Endothelial cell of umbilical vein (primary cell): ENCODE measurements at regions not wholly inside any gene's neighbourhood (a gene's known extent, or its start where the extent isn't known, plus 50 kb on each side); places are given as distances from the start of the nearest gene placed in this dataset.

Experiments used
- BruUV-seq: library from RNA; stranded (reverse); fragments of 400-500 nt; replicated peaks from 2 replicates; lab custom pipeline; 2021; lab: Mats Ljungman, UMichigan
- CTCF ChIA-PET: fragments of 300-600, 350-600 bp; sonication (Branson Sonifier 250); formaldehyde crosslinking; loops from one replicate; lab custom pipeline; 2021; ENCODE audit warnings: antibody characterized with exemption, inconsistent platforms; lab: Charles Lee
- POLR2A ChIA-PET: fragments of 300-600, 350-600 bp; sonication (Branson Sonifier 250); formaldehyde crosslinking; loops from one replicate; lab custom pipeline; 2021; ENCODE audit warnings: antibody characterized with exemption, inconsistent platforms; lab: Charles Lee
- DNase-seq: peaks from one replicate; pipeline ENCODE4 v3.0.0-alpha.2; 2011; ENCODE audit warnings: low read depth, low spot score
- FAIRE-seq: peaks from 2 replicates; lab custom pipeline; 2011; peaks lifted over from hg19 to GRCh38; lab: Jason Lieb, UNC
- H2AFZ ChIP-seq: 2 replicates; pipeline ENCODE4 v1.6.0; 2012; ENCODE audit warnings: low read depth, low read length, control low read depth, inconsistent platforms
- H3K27ac ChIP-seq: 2 replicates; pipeline ENCODE4 v1.5.1; 2011; ENCODE audit warnings: low read depth, mild to moderate bottlenecking, control low read depth, low read length, moderate library complexity; ENCODE audit not compliant: insufficient read depth
- H3K27me3 ChIP-seq, 2 experiments: 2 replicates each; pipeline versions ENCODE4 v1.6.0 to v1.6.1; 2011; ENCODE audit warnings: low read length in 2 of 2, mixed read lengths in 1 of 2; ENCODE audit not compliant: control insufficient read depth in 2 of 2, insufficient read depth in 2 of 2
- H3K36me3 ChIP-seq, 2 experiments: 2 replicates in 1 of 2; 3 replicates in 1 of 2; pipeline ENCODE4 v1.5.1; 2011; ENCODE audit warnings: low read length in 2 of 2, mild to moderate bottlenecking in 1 of 2, moderate library complexity in 1 of 2; ENCODE audit not compliant: control insufficient read depth in 2 of 2, insufficient read depth in 2 of 2; ENCODE audit errors: extremely low read depth in 1 of 2
- H3K4me1 ChIP-seq: 3 replicates; pipeline ENCODE4 v1.5.1; 2011; ENCODE audit warnings: mild to moderate bottlenecking, low read length; ENCODE audit not compliant: control insufficient read depth, insufficient read depth; ENCODE audit errors: extremely low read depth
- H3K4me2 ChIP-seq: 2 replicates; pipeline ENCODE4 v1.6.1; 2011; ENCODE audit warnings: low read length, control low read depth, mixed read lengths; ENCODE audit not compliant: insufficient read depth
- H3K4me3 ChIP-seq, 3 experiments: fragments of 200-600 bp in 1 of 3; sonication (generic), shearing (Covaris generic) in 1 of 3; replicated peaks in 1 of 3; 2 replicates each; pipeline ENCODE4 v1.5.1; 2011 to 2016; ENCODE audit warnings: control low read depth in 3 of 3, low read length in 3 of 3, mild to moderate bottlenecking in 2 of 3, inconsistent platforms in 1 of 3, low read depth in 1 of 3, moderate library complexity in 1 of 3; ENCODE audit not compliant: insufficient read depth in 1 of 3
- H3K79me2 ChIP-seq: 2 replicates; pipeline ENCODE4 v1.6.0; 2012; ENCODE audit warnings: low read length, inconsistent platforms; ENCODE audit not compliant: control insufficient read depth, insufficient read depth
- H3K9ac ChIP-seq: replicated peaks from 2 replicates; pipeline ENCODE3; 2011; ENCODE audit warnings: low read length, control low read depth; ENCODE audit not compliant: insufficient read depth; ENCODE audit errors: extremely low read depth
- H3K9me1 ChIP-seq: replicated peaks from 3 replicates; pipeline ENCODE4 v1.6.0; 2011; ENCODE audit warnings: mild to moderate bottlenecking, low read length; ENCODE audit not compliant: control insufficient read depth, insufficient read depth; ENCODE audit errors: extremely low read depth
- H3K9me3 ChIP-seq: replicated peaks from 2 replicates; pipeline ENCODE4 v1.5.1; 2012; ENCODE audit warnings: low read length, inconsistent platforms; ENCODE audit not compliant: control insufficient read depth, insufficient read depth
- H4K20me1 ChIP-seq: replicated peaks from 2 replicates; pipeline ENCODE3; 2011; ENCODE audit warnings: mild to moderate bottlenecking, low read length; ENCODE audit not compliant: control insufficient read depth, insufficient read depth; ENCODE audit errors: extremely low read depth
- EZH2 ChIP-seq: IDR thresholded peaks from 2 replicates; pipeline ENCODE4 v1.6.1; 2012; ENCODE audit warnings: borderline replicate concordance, low read depth, mild to moderate bottlenecking, moderate library complexity, low read length, inconsistent platforms; ENCODE audit not compliant: severe bottlenecking
- FOS ChIP-seq: IDR thresholded peaks from 2 replicates; pipeline ENCODE4 v1.6.1; 2011; ENCODE audit warnings: mild to moderate bottlenecking, low read length, moderate library complexity, borderline replicate concordance; ENCODE audit not compliant: insufficient read depth
- GATA2 ChIP-seq: IDR thresholded peaks from 2 replicates; pipeline ENCODE4 v1.7.0; 2011; ENCODE audit warnings: low read depth, mild to moderate bottlenecking, moderate library complexity, mixed read lengths, low read length; ENCODE audit not compliant: insufficient read length, insufficient read depth
- JUN ChIP-seq: IDR thresholded peaks from 2 replicates; pipeline ENCODE4 v1.6.1; 2011; ENCODE audit warnings: borderline replicate concordance, low read depth; ENCODE audit not compliant: insufficient read length, insufficient read depth
- MYC ChIP-seq: IDR thresholded peaks from one replicate; pipeline ENCODE4 v1.6.1; 2011; ENCODE audit warnings: mild to moderate bottlenecking, low read depth, low read length
- POLR2A ChIP-seq: IDR thresholded peaks from 2 replicates; pipeline ENCODE4 v1.6.1; 2012; ENCODE audit warnings: low read depth, mild to moderate bottlenecking, control low read depth, low read length
- POLR2AphosphoS5 ChIP-seq: IDR thresholded peaks from 2 replicates; pipeline ENCODE4 v1.6.1; 2012; ENCODE audit warnings: low read depth, mild to moderate bottlenecking, control low read depth, low read length, moderate library complexity; ENCODE audit not compliant: insufficient read depth
- dilution Hi-C: fragments of 300-500 bp; cut with MboI; formaldehyde crosslinking; loops from one replicate; pipeline ENCODE4 v1.15.0; 2019; ENCODE audit warnings: low sequenced_read_pairs; ENCODE audit not compliant: extremely low pct_ligation_motif_present
- intact Hi-C: fragments of 100-400 bp; cut with micrococcal nuclease; formaldehyde crosslinking; loops from one replicate; pipeline ENCODE4 v1.10.0; 2022
- TF ChIP-seq, protein P1 (sequence below), 2 donors: IDR thresholded peaks; 1 replicate in 1 of 2; 2 replicates in 1 of 2; pipeline ENCODE4 v1.5.1; 2011; ENCODE audit warnings: low read length in 2 of 2, mild to moderate bottlenecking in 2 of 2, moderate library complexity in 2 of 2, control low read depth in 1 of 2, inconsistent platforms in 1 of 2, low read depth in 1 of 2; ENCODE audit not compliant: insufficient read depth in 1 of 2; ENCODE audit errors: extremely low read depth in 1 of 2
- TF ChIP-seq, protein P2 (sequence below): IDR thresholded peaks from 2 replicates; pipeline ENCODE4 v1.6.1; 2011; ENCODE audit not compliant: insufficient read depth, insufficient read length

DNA sequence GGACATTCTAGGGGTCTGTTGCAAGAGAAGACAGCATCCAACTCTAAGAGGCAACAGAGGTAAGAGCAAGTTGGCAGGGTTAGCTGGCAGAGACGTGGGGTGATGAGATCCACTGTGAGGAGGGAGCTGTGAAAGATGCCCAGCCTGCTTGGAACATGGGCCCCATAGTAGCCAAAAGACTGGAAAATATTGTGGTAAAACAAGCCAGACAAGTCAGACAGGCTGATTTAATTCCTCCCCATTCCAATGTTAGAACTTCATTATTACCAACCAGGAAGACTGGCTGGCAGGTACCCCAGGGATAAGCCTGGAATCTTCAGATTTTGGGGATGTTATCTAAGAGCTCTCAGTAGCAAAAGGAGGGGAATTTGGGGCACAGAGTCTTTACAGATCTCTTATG lies 181.3 kb downstream of the SEC61B start:
- intact Hi-C loops = no loop called here
- no peak for DNase-seq
- POLR2A ChIA-PET = no interaction called here
- Histone ChIP-seq H3K9me3 (no peaks in the 10 kb centered on the region), H3K27me3 (no peaks in the 10 kb centered on the region), H2AFZ (no peak overlapping the region), H3K9ac (no peak overlapping the region), H4K20me1 (no peaks in the 10 kb centered on the region), H3K4me3 (no peak overlapping the region), H3K9me1 (no peaks in the 10 kb centered on the region), H3K4me2 (no peak overlapping the region), H3K27ac (no peak overlapping the region), H3K36me3 (no peaks in the 10 kb centered on the region), H3K79me2 (no peaks in the 10 kb centered on the region), H3K4me1 (no peaks in the 10 kb centered on the region)
- CTCF ChIA-PET = no interaction called here
- no peak for FAIRE-seq
- BruUV-seq = no TSS peak
- dilution Hi-C loops = no loop called here
- TF ChIP-seq GATA2 (no peak), MYC (no peak), FOS (no peak), POLR2A (no peak), JUN (no peak), EZH2 (no peak), POLR2AphosphoS5 (no peak)
- TF ChIP-seq, protein P1, sequence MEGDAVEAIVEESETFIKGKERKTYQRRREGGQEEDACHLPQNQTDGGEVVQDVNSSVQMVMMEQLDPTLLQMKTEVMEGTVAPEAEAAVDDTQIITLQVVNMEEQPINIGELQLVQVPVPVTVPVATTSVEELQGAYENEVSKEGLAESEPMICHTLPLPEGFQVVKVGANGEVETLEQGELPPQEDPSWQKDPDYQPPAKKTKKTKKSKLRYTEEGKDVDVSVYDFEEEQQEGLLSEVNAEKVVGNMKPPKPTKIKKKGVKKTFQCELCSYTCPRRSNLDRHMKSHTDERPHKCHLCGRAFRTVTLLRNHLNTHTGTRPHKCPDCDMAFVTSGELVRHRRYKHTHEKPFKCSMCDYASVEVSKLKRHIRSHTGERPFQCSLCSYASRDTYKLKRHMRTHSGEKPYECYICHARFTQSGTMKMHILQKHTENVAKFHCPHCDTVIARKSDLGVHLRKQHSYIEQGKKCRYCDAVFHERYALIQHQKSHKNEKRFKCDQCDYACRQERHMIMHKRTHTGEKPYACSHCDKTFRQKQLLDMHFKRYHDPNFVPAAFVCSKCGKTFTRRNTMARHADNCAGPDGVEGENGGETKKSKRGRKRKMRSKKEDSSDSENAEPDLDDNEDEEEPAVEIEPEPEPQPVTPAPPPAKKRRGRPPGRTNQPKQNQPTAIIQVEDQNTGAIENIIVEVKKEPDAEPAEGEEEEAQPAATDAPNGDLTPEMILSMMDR (IDR thresholded peaks at IDR 0.05; ENCODE audit: extremely low read depth in 1 of 2, insufficient read depth in 1 of 2, low read depth in 1 of 2, low read length in 2 of 2) = no peak
- TF ChIP-seq, protein P2, sequence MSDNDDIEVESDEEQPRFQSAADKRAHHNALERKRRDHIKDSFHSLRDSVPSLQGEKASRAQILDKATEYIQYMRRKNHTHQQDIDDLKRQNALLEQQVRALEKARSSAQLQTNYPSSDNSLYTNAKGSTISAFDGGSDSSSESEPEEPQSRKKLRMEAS = no peak
